ENCODE measurements at regions not wholly inside any gene's neighbourhood (a gene's known extent, or its start where the extent isn't known, plus 50 kb on each side); places are given as distances from the start of the nearest gene placed in this dataset.
"Not testable (repeated sequence)": the region's sequence is repeated elsewhere in the genome, so short reads cannot be mapped to it uniquely, and the experiment has no call there.

DNA sequence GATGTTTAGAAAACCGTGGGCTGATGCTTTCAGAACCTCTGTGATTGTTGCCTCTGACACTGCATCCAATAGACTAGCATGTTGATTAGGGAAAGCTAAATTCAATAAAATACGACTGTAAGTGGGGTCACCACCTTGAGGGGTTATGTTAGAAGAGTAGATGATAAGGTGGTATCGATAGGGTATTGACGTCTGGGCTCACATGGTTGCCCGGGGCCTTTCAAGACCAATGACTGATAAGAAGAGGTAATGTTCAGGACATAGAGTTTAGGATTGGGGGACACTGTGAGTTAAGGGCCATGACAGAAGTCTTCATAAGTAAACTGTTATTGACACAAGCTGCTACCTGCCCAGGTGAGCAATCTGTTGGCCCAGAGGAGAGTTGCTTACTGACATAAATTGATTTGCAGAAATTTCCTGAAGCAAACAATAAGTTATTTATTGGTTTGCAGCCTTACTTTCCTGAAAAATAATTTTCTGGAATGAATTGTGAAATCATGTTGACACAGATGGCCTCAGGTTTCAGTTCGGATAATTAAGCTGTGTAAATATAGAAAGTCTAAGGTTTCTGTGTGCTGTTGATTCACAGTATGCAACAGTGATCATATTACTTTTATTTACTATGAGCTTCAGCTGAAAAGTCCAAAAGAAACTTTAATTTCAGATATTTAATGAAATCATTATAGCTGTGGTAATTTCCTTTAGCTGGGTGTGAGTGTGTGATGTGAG lies 289.9 kb upstream of the PRSS16 start:
- DNase-seq (ENCODE audit: low spot score): not testable (repeated sequence)

DNA sequence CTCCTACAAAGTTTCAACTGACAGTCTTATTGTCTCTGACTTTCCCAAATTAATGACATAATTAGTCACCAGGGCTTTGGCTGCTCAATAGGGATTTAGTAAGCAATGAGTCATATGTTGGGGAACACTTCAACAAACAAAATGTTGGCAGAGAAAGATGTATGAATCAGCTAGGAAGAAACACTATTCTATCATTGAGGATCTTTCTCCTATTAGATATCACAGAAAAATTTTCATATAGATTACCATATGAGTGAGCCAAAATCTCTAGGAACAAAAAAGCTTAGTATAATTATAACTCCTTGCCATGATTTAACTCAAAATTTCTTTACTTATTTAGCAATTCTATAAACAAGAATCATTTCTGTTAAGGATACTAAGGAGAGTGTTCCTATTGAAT lies 286.3 kb upstream of the PRSS16 start:
- not testable (repeated sequence) for DNase-seq (ENCODE audit: low spot score)

DNA sequence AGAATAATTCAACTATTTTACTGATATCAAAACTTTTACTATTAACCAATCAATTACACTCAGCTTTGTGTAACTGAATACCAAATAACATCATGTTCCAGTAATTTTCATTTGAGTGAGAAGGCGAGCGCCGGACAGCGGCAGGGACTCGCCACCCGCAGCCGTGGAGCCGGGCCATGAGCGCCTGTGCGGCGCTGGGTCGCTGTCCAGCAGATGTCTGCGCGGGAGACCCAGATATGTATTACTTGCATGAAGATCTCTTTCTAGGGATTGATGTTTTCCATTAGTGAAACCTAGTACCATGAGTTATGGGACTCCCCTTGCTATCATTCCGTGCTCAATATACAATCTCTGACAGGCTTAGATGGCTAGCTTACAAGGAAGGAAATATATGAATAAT lies 245.1 kb upstream of the PRSS16 start:
- no peak for DNase-seq (ENCODE audit: low spot score)

DNA sequence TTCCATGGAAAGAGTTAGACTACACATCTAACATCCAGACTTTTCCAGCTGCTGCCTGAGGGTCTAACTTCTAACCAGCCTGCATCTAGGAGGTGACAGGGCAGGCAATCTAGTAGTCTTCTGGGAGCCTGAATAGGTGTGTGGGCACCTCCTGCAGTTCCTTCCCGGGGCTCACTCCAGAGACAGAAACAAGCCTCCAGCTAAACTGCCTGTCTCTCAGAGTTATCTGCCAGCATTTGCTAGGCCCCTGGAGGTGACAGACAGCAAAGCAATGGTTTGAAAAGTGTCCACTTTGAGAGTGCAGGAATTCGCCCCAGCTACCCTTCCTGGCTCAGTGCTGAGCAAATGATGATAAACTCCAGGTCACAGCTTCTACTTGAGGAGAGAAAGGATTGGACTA lies 240.5 kb upstream of the PRSS16 start:
- no peak for DNase-seq (ENCODE audit: low spot score)

DNA sequence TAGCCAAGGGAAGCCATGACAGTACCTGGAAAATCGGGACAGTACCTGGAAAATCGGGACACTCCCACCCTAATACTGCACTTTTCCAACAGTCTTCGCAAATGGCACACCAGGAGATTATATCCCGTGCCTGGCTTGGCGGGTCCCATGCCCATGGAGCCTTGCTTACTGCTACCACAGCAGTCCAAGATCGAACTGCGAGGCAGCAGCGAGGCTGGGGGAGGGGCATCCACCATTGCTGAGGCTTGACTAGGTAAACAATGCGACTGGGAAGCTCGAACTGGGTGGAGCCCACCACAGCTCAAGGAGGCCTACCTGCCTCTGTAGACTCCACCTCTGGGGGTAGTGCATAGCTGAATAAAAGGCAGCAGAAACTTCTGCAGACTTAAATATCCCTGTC lies 238.9 kb upstream of the PRSS16 start:
- not testable (repeated sequence) for DNase-seq (ENCODE audit: low spot score)

DNA sequence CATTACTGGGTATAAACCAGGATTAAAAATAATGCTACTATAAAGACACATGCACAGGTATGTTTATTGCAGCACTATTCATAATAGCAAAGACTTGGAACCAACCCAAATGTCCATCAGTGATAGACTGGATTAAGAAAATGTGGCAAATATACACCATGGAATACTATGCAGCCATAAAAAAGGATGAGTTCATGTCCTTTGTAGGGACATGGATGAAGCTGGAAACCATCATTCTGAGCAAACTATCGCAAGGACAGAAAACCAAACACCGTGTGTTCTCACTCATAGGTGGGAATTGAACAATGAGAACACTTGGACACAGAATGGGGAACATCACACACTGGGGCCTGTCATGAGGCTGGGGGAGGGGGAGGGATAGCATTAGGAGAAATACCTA lies 233.4 kb upstream of the PRSS16 start:
- not testable (repeated sequence) for DNase-seq (ENCODE audit: low spot score)

DNA sequence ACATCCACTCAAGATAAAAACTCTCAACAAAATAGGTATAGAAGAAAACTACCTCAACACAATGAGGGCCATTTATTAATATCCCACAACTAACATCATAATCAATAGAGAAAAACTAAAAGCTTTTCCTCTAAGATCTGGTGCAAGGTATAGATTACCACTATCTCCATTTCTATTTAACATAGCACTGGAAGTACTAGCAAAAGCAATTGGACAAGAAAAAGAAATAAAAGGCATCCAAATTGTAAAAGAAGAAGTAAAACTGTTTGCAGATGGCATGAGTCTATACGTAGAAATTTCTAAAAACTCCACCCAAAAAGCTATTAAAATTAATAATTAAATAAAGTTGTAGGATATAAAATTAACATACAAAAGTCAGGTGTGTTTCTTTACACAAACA lies 230.8 kb upstream of the PRSS16 start:
- no peak for DNase-seq (ENCODE audit: low spot score)

DNA sequence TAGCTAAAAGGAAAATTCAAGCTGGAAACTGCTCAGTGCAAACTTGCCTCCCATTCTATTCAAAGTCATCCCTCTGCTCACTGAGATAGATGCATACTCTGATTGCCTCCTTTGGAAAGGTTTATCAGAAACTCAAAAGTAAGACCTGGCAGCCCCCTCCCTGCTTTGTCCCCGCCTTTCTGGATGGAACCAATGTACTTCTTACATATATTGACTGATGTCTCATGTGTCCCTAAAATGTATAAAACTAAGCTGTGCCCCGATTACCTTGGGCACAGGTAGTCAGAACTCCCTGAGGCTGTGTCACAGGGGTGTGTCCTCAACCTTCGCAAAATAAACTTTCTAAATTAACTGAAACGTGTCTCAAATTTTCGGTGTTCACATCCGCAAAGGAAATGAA lies 229.1 kb upstream of the PRSS16 start:
- DNase-seq (ENCODE audit: low spot score): not testable (repeated sequence)

DNA sequence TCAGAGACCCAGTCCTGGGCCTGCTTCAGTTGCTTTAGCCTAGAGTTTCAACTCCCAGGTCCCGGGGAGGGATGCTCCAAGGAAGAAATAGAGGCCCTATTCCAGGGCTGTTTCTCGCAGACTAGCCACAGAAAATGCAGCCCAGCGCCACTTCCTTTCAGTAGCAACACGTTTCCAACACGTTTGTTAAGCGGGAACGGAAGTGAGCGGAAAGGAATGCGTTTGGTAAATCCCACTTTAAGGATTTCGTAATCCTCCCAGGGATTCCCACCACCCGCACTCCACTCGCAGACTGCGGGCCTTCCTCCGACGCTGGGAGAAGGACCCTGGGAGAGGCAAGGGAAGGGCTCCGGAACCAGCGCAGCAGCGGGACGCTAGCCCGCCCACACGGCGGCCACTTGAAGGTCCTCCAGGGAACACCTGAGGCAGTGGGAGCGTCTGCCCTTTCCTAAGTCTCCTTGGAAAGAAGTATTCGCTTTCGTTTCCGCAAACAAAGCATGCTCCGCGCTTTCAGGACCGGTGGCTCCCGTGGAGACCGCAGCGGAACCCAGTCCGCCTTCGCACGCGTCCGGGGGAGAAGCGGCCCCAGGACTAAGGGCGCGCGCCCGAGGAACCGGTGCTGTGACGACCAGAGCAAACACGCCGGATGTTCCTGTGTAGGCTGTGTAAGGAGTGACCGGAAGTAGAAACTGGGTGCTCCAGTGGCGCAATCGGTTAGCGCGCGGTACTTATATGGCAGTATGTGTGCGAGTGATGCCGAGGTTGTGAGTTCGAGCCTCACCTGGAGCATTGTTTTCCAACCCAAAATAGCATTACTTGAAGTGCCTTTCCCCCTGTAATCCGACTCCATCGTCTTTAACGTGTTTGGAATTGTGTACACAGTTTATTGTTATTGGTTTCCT lies 227.6 kb upstream of the PRSS16 start:
- peak; percentile 88 for DNase-seq (ENCODE audit: low spot score)

DNA sequence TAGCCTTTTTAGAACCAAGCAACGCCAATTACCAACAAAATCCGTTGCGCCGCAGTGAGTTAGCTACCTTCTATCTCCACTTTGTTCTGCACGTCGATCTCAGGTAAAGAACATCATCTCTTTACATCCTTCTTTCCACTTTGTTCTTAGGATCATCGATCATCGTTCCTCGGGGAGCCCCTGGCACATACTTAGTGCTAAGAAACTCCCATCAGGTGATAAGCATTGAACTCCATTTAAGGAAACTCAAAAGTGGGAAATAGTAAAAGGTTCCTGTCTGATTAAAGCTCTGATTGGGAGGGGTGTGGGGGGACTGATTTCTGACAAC lies 227.0 kb upstream of the PRSS16 start:
- DNase-seq (ENCODE audit: low spot score): no peak

DNA sequence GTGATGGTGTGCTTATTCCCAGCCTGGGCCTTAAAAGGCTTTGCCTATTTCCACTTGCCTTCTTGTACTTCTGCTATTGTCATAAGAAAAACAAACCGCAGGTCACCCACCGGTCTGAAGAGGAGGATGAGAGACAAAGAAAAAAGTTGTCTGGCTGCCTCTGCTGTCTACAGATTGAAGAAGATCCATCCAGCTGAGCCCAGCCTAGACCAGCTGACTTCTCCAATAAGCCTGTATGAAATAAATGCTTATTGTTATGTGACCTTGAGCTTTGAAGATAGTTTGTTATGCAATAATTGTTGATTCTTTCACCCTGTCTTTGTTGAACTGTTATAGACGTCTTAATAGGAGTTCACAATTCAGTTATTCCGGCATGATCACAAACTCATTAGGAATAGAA lies 223.8 kb upstream of the PRSS16 start:
- DNase-seq (ENCODE audit: low spot score): no peak

DNA sequence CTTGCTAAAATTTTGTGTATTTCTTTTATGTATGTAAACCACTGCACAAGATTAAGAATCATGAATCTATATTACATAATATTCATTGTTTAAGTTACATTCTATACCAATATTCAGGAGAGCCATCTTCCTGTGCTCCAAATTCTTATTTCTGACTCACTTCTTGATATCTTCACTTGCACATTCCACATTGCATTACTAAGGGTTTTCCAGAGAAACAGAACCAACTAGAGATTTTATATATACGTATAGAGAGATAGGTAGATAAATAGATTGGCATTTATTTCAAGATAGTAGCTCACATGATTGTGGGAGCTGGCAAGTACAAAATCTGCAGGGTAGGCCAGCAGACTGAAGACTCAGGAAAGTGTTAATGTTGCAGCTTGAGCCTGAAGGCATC lies 222.2 kb upstream of the PRSS16 start:
- no peak for DNase-seq (ENCODE audit: low spot score)

DNA sequence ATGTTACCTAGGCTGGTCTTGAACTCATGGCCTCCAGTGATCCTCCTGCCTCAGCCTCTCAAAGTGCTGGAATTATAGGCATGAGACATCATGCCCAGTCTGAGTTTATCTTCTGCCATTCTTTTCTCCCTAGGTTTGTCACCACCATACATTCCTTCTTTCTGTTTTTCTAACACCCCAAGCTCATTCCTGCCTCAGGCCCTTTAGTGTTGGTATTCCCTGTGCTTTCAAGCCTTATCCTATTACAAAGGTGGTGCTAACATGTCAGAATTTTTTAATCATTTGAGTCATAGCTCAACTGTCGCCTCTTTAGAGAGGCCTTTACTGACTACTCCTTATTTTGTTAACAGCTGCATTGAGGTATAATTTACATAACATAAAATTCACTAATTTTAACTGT lies 221.1 kb upstream of the PRSS16 start:
- no peak for DNase-seq (ENCODE audit: low spot score)

DNA sequence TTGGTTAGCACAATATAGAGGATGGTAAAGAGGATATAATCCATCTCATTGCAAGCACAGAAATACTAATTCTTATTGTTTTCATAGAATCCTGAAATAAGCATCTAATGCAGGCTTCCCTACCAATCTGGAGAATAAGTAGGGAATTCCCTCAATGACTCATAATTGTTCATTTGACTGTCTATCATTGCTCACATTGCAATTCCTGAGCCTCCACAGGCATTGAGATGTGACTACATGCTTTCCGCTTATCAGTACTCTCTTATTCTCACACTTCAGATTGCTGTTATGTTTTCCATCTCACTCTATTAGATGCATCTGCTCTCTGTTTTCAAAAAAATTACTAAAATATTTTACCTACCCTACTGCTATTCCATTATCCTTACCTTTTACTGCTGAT lies 216.2 kb upstream of the PRSS16 start:
- DNase-seq (ENCODE audit: low spot score): no peak

DNA sequence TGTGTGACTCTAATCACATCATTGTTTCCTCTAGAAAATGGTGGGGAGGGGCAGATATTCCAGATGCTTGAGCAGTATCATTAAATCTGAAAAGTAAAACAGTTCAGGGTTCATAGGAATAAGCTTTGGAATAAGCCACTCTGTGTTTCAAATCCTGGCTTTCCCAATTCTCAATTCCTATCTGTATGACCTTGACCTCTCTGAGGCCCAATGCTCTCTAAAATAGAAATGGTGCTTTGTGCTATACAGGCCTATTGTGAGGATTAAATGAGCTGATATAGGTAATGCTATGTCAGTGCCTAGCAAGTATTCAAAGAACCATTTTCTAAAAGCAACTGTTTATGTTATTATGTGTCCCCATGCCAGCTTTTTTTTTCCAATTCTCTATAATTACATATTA lies 209.0 kb upstream of the PRSS16 start:
- DNase-seq (ENCODE audit: low spot score): no peak

DNA sequence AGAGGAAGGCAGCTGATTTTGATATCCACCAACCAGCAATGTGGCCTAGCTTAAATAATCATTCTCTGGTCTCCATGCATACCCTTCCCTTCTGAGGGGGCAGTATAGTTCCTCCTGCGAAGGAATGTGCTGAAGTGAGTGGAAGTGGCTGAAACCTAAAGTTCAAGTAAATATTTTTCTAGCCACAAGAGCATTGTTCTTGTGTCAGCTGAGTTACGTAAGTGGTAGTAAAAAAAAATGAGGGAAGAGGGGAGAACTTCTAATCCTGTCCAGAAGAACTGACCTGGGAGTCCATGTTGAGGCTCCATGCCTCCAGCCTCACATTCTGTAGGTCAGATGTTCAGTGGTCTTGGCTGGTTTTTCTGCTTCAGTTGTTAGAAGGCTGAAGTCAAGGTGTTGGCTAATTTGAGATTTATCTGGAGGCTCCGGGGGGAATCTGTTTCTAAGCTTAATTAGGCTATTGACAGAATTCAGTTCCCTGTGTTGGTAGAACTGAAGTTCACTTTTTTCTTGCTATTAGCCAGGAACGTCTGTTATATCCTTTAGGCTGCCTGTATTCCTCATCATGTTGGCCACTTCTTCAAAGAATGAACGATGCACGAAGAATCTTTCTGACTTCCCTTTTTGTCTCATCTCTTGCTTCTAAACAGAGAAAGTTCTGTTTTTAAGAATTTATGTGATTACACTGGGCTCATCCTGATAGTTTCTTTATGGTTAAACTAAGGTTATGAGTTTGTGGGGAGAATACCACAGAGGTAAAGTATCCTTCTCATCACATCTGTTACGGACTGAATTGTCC lies 207.1 kb upstream of the PRSS16 start:
- DNase-seq (ENCODE audit: low spot score): no peak

DNA sequence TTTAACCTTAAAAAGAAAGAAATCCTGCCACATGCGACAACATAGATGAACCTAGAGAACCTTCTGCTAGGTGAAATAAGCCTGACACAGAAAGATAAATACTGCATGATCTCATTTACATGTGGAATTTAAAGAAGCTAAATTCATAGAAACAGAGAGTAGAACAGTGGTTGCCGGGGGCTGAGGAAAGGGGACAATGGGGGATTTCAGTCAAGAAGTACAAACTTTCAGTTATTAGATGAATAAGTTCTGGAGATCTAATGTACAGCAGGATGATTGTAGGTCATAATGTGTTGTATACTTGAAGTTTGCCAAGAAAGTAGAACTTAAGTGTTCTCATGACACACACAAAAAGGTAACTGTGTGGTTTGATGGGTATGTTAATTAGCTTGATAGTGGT lies 204.3 kb upstream of the PRSS16 start:
- no peak for DNase-seq (ENCODE audit: low spot score)

DNA sequence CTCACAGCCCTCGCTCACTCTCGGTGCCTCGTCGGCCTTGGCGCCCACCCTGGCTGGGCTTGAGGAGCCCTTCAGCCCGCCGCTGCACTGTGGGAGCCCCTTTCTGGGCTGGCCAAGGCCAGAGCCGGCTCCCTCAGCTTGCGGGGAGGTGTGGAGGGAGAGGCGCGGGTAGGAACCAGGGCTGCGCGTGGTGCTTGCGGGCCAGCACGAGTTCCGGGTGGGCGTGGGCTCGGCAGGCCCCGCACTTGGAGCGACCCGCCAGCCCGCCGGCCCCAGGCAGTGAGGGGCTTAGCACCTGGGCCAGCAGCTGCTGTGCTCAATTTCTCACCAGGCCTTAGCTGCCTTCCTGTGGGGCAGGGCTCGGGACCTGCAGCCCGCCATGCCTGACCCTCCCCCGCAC lies 202.4 kb upstream of the PRSS16 start:
- DNase-seq (ENCODE audit: low spot score): not testable (repeated sequence)

DNA sequence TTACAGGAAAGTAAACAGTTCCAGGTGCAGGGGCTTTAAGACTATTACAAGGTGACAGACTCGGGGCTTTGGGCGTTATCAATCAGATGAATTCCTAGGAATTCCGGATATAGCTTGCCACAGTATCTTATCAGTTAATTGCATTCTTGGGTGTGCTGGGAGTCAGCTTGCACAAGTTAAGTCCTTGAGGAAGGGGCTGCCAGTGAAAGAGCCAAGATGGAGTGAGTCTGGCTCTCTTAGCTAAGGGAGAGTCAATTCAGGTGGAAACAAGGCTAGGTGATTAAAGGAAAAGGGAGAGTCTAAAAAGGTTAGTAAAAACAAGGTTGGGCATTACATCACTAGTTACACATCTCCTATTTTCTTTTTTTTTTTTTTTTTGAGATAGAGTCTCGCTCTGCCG lies 199.8 kb upstream of the PRSS16 start:
- not testable (repeated sequence) for DNase-seq (ENCODE audit: low spot score)

DNA sequence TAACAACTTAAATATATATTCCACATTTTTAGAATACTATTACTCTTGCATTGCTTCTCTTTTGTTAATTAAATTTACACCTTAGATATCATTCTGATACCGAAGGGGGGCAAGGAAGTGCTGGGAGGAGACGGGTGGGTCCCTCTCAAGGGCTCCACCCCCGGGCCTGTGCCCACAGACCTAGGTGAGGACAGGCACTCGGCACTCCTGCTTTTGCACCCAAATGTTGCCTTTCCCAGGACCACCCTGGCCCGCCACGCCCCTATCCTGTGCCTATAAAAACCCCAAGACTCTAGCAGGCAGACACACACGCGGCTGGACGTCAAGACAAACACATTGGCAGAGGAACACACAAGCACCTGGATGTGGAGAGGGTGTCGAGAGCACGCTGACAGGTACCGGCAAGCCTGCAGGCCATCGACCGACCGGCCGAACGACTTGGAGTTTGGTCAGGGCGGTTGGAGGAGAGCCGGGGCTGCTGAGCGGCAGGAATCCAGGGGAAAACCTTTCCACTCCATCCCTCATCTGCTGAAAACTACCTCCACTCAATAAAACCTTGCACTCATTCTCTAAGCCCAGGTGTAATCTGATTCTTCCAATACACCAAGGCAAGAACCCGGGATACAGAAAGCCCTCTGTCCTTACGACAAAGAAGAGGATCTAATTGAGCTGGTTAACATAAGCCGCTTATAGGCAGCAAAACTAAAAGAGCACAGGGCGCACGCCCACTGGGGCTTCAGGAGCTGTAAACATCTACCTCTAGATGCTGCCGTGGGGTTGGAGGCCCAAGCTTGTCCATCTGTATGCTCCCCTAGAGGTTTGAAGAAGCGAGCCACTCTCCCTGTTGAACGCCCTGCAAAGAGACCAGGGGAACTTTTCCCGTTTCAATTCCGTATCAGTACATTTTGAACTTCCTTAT lies 197.4 kb upstream of the PRSS16 start:
- no peak for DNase-seq (ENCODE audit: low spot score)

DNA sequence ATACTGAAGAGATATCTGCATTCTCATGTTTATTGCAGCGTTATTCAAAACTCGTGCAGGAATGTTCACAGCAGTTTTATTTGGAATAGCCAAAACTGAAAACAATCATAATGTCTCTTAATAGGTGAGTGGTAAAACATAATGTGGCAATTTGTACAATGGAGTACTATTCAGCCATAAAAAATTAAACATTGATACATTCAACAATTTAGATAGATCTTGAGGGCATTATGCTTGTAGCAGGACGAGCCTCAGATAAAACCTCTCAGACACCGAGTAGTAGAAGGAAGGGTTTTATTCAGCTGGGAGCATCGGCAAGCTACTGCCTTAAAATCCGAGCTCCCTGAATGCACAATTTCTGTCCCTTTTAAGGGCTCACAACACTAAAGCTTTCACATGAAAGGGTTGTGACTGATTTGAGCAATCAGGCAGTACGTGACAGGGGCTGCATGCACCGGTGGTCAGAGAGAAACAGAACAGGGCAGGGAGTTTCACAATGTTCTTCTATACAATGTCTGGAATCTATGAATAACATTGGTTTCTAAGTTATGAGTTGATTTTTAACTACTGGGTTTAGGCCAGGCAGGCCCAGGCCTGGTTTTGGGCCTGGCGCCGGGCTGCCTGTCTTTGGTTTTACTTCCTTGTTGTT lies 195.3 kb upstream of the PRSS16 start:
- DNase-seq (ENCODE audit: low spot score): not testable (repeated sequence)
